Keratinocyte (primary cell): ENCODE measurements at regions not wholly inside any gene's neighbourhood (a gene's known extent, or its start where the extent isn't known, plus 50 kb on each side); places are given as distances from the start of the nearest gene placed in this dataset.

Source experiments
- DNase-seq: peaks from one replicate; pipeline ENCODE4 v3.0.0-alpha.2; 2011; ENCODE audit warnings: low read depth, missing footprints, low spot score
- FAIRE-seq: peaks from 2 replicates; lab custom pipeline; 2011; peaks lifted over from hg19 to GRCh38; lab: Jason Lieb, UNC
- H2AFZ ChIP-seq: 2 replicates; pipeline ENCODE4 v1.6.0; 2012; ENCODE audit warnings: low read length, control low read depth, inconsistent platforms; ENCODE audit not compliant: control insufficient read depth
- H3K27ac ChIP-seq: 2 replicates; pipeline ENCODE4 v1.5.1; 2011; ENCODE audit warnings: low read length; ENCODE audit not compliant: control insufficient read depth, insufficient read depth
- H3K27me3 ChIP-seq: 3 replicates; pipeline ENCODE4 v1.6.0; 2011; ENCODE audit warnings: low read length; ENCODE audit not compliant: control insufficient read depth, insufficient read depth; ENCODE audit errors: extremely low read depth
- H3K36me3 ChIP-seq, 2 experiments: 2 replicates in 1 of 2; 3 replicates in 1 of 2; pipeline ENCODE4 v1.5.1; 2011; ENCODE audit warnings: low read length in 2 of 2, mild to moderate bottlenecking in 1 of 2; ENCODE audit not compliant: control insufficient read depth in 2 of 2, insufficient read depth in 2 of 2; ENCODE audit errors: extremely low read depth in 1 of 2
- H3K4me1 ChIP-seq: 3 replicates; pipeline ENCODE4 v1.5.1; 2011; ENCODE audit warnings: low read length; ENCODE audit not compliant: control insufficient read depth, insufficient read depth; ENCODE audit errors: extremely low read depth
- H3K4me2 ChIP-seq: 3 replicates; pipeline ENCODE4 v1.6.0; 2011; ENCODE audit warnings: low read depth, low read length; ENCODE audit not compliant: control insufficient read depth, insufficient read depth; ENCODE audit errors: extremely low read depth
- H3K4me3 ChIP-seq, 3 experiments: fragments of 200-600 bp in 1 of 3; sonication (generic) in 1 of 3; 2 replicates in 2 of 3; 3 replicates in 1 of 3; pipeline ENCODE4 v1.5.1; 2011 to 2016; ENCODE audit warnings: low read length in 3 of 3, mild to moderate bottlenecking in 3 of 3, control low read depth in 2 of 3, inconsistent platforms in 1 of 3, low read depth in 1 of 3, mixed read lengths in 1 of 3, mixed run types in 1 of 3, moderate library complexity in 1 of 3; ENCODE audit not compliant: control insufficient read depth in 2 of 3, insufficient read depth in 2 of 3; ENCODE audit errors: extremely low read depth in 1 of 3
- H3K79me2 ChIP-seq: 2 replicates; pipeline ENCODE4 v1.6.0; 2012; ENCODE audit warnings: low read length; ENCODE audit not compliant: control insufficient read depth, insufficient read depth
- H3K9ac ChIP-seq: 3 replicates; pipeline ENCODE4 v1.6.0; 2011; ENCODE audit warnings: low read length; ENCODE audit not compliant: control insufficient read depth, insufficient read depth; ENCODE audit errors: extremely low read depth
- H3K9me1 ChIP-seq: 3 replicates; pipeline ENCODE4 v1.6.0; 2011; ENCODE audit warnings: low read length; ENCODE audit not compliant: control insufficient read depth, insufficient read depth; ENCODE audit errors: extremely low read depth
- H3K9me3 ChIP-seq: 2 replicates; pipeline ENCODE4 v1.5.1; 2012; ENCODE audit warnings: low read depth, low read length; ENCODE audit not compliant: control insufficient read depth
- H4K20me1 ChIP-seq: 3 replicates; pipeline ENCODE4 v1.6.0; 2011; ENCODE audit warnings: low read length; ENCODE audit not compliant: control insufficient read depth, insufficient read depth; ENCODE audit errors: extremely low read depth
- EZH2 ChIP-seq: IDR thresholded peaks from one replicate; pipeline ENCODE4 v1.6.1; 2012; ENCODE audit warnings: inconsistent platforms, mild to moderate bottlenecking, low read length, moderate library complexity
- dilution Hi-C: fragments of 300-500 bp; cut with MboI; formaldehyde crosslinking; loops from one replicate; pipeline ENCODE4 v1.7.0; 2020; ENCODE audit warnings: low sequenced_read_pairs; ENCODE audit not compliant: extremely low pct_ligation_motif_present
- TF ChIP-seq, protein P1 (sequence below), 3 experiments: IDR thresholded peaks in 1 of 3; conservative IDR thresholded peaks in 1 of 3; optimal IDR thresholded peaks in 1 of 3; 2 replicates in 2 of 3; 3 replicates in 1 of 3; pipeline versions ENCODE3 to v1.5.1; 2011; ENCODE audit warnings: low read length in 3 of 3, mild to moderate bottlenecking in 3 of 3, moderate library complexity in 2 of 3, control low read depth in 1 of 3, inconsistent platforms in 1 of 3; ENCODE audit not compliant: insufficient read depth in 2 of 3; ENCODE audit errors: extremely low read depth in 1 of 3

DNA sequence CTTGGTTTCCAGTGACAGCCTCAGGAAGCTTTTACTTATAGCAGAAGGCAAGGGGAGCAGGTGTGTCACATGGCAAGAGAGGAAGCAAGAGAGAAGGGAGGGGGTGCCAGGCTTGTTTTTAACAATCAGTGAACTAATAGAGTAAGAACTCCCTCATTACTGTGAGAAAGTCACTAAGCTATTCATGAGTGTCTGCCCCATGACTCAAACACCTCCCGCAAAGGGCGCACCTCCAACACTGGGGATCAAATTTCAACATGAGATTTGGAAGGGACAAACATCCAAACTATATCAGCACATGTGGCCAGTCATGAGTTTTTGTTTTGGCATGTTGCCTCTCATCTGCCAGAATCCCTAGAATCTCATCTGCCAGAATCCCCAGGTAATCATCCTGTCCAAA is 183.5 kb upstream of the C1QTNF7 start:
- no peak for FAIRE-seq
- Histone ChIP-seq H4K20me1 (no peaks in the 10 kb centered on the region), H3K27me3 (peaks cover under 1% of the 10 kb centered on the region), H3K27ac (no peak overlapping the region), H3K4me2 (no peak overlapping the region), H3K9me3 (no peaks in the 10 kb centered on the region), H3K36me3 (no peaks in the 10 kb centered on the region), H3K9me1 (no peaks in the 10 kb centered on the region), H2AFZ (no peak overlapping the region), H3K9ac (no peak overlapping the region), H3K4me3 (no peak overlapping the region), H3K4me1 (no peaks in the 10 kb centered on the region), H3K79me2 (no peaks in the 10 kb centered on the region)
- no peak for DNase-seq
- no peak for TF ChIP-seq EZH2
- TF ChIP-seq, protein P1, sequence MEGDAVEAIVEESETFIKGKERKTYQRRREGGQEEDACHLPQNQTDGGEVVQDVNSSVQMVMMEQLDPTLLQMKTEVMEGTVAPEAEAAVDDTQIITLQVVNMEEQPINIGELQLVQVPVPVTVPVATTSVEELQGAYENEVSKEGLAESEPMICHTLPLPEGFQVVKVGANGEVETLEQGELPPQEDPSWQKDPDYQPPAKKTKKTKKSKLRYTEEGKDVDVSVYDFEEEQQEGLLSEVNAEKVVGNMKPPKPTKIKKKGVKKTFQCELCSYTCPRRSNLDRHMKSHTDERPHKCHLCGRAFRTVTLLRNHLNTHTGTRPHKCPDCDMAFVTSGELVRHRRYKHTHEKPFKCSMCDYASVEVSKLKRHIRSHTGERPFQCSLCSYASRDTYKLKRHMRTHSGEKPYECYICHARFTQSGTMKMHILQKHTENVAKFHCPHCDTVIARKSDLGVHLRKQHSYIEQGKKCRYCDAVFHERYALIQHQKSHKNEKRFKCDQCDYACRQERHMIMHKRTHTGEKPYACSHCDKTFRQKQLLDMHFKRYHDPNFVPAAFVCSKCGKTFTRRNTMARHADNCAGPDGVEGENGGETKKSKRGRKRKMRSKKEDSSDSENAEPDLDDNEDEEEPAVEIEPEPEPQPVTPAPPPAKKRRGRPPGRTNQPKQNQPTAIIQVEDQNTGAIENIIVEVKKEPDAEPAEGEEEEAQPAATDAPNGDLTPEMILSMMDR (optimal IDR thresholded peaks at IDR 0.05 in 1 of 3, IDR thresholded peaks at IDR 0.05 in 1 of 3, conservative IDR thresholded peaks at IDR 0.05 in 1 of 3; ENCODE audit: extremely low read depth in 1 of 3, insufficient read depth in 2 of 3, low read length in 3 of 3) = no peak
- dilution Hi-C loops = loop anchor here (25.0 kb wide), 1 partner anchor 218 kb away; the partner anchor contains the start of gene CC2D2A

DNA sequence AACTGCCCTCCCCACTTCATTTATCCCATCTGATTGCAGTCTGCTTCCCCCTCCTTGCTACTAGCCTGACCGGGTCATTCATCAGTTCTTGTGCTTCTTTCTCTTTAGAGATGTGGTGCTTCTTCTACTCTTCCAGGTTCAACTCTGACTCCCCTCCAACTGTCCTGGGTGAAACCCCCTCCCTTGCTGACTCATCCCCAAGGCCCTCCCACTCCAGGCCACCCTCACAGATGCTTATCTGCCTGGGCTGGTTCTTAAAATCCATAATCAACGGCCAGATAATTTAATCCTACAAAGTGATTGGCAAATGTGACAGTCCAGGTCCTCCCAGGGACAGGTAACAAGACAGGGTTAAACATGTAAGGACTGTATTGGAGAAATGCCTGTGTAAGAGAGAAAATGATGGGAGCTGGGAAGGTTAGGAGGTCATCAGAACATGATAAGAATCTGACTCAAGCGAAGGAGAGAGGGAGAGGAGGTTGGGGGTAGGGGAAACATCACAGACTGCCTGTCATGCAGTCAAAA is 182.8 kb upstream of the C1QTNF7 start:
- FAIRE-seq (no peak), DNase-seq (no peak)
- H3K27ac ChIP-seq = no peak overlapping the region
- no peak overlapping the region for H3K4me3 ChIP-seq
- H3K79me2 ChIP-seq = no peaks in the 10 kb centered on the region
- no peak overlapping the region for H3K9ac ChIP-seq
- H3K4me1 ChIP-seq = no peaks in the 10 kb centered on the region
- dilution Hi-C loops = loop anchor here (25.0 kb wide), 1 partner anchor 217 kb away; the partner anchor contains the start of gene CC2D2A
- H2AFZ ChIP-seq = no peak overlapping the region
- H4K20me1 ChIP-seq = no peaks in the 10 kb centered on the region
- TF ChIP-seq, protein P1 (optimal IDR thresholded peaks at IDR 0.05 in 1 of 3, IDR thresholded peaks at IDR 0.05 in 1 of 3, conservative IDR thresholded peaks at IDR 0.05 in 1 of 3; ENCODE audit: extremely low read depth in 1 of 3, insufficient read depth in 2 of 3, low read length in 3 of 3) = no peak
- TF ChIP-seq EZH2 = no peak
- no peaks in the 10 kb centered on the region for H3K9me3 ChIP-seq
- H3K27me3 ChIP-seq = no peaks in the 10 kb centered on the region
- H3K36me3 ChIP-seq = no peaks in the 10 kb centered on the region
- no peaks in the 10 kb centered on the region for H3K9me1 ChIP-seq
- no peak overlapping the region for H3K4me2 ChIP-seq
